WTC11 (cell line): ENCODE measurements at regions not wholly inside any gene's neighbourhood (a gene's known extent, or its start where the extent isn't known, plus 50 kb on each side); places are given as distances from the start of the nearest gene placed in this dataset.

ENCODE experiments used
- ATAC-seq: fragments of 200-7000 bp; cut with Tn5 transposase; 2 replicates; pipeline ENCODE4 v1.10.0; 2021; ENCODE audit warnings: mild to moderate bottlenecking, moderate library complexity
- CTCF ChIA-PET: fragments of 300-600 bp; sonication (Branson Sonifier 250); formaldehyde crosslinking; loops from one replicate; lab custom pipeline; 2021; ENCODE audit warnings: antibody characterized with exemption; lab: Charles Lee
- POLR2A ChIA-PET: fragments of 350-600 bp; sonication (Branson Sonifier 250); formaldehyde crosslinking; loops from one replicate; lab custom pipeline; 2021; ENCODE audit warnings: antibody characterized with exemption; lab: Charles Lee
- DNase-seq: peaks from one replicate; pipeline ENCODE4 v3.0.0; 2021; ENCODE audit warnings: low spot score
- H3K27ac Mint-ChIP-seq: 2 replicates; pipeline ENCODE4 v1.8.0; 2021; ENCODE audit warnings: mixed read lengths
- H3K27me3 Mint-ChIP-seq: 2 replicates; pipeline ENCODE4 v1.8.0; 2021; ENCODE audit warnings: low read depth, mild to moderate bottlenecking, moderate library complexity, mixed read lengths
- H3K36me3 Mint-ChIP-seq: 2 replicates; pipeline ENCODE4 v1.8.0; 2021; ENCODE audit warnings: mixed read lengths
- H3K4me1 Mint-ChIP-seq: 2 replicates; pipeline ENCODE4 v1.8.0; 2022; ENCODE audit warnings: mixed read lengths
- H3K4me3 Mint-ChIP-seq: 2 replicates; pipeline ENCODE4 v1.8.0; 2021; ENCODE audit warnings: mild to moderate bottlenecking, moderate library complexity, mixed read lengths
- H3K9me3 Mint-ChIP-seq: 2 replicates; pipeline ENCODE4 v1.8.0; 2021; ENCODE audit warnings: mixed read lengths
- CREB1 ChIP-seq: sonication (generic); formaldehyde crosslinking; IDR thresholded peaks from 2 replicates; pipeline ENCODE4 v1.8.0; 2023; ENCODE audit warnings: mild to moderate bottlenecking, missing genetic modification reagents
- CREM ChIP-seq: sonication (generic); formaldehyde crosslinking; IDR thresholded peaks from 2 replicates; pipeline ENCODE4 v1.8.1; 2022; ENCODE audit warnings: mild to moderate bottlenecking, missing genetic modification reagents, moderate library complexity
- ESRRA ChIP-seq: sonication (generic); formaldehyde crosslinking; IDR thresholded peaks from 2 replicates; pipeline ENCODE4 v1.8.1; 2022; ENCODE audit warnings: mild to moderate bottlenecking, missing genetic modification reagents, borderline replicate concordance
- IRF2 ChIP-seq: sonication (generic); formaldehyde crosslinking; IDR thresholded peaks from 2 replicates; pipeline ENCODE4 v1.8.0; 2022; ENCODE audit warnings: low read depth, missing genetic modification reagents, borderline replicate concordance
- JUN ChIP-seq: sonication (generic); formaldehyde crosslinking; IDR thresholded peaks from 2 replicates; pipeline ENCODE4 v1.8.0; 2023; ENCODE audit warnings: mild to moderate bottlenecking, missing genetic modification reagents
- MYBL2 ChIP-seq: sonication (generic); formaldehyde crosslinking; IDR thresholded peaks from 2 replicates; pipeline ENCODE4 v1.8.1; 2023; ENCODE audit warnings: mild to moderate bottlenecking, moderate library complexity, missing genetic modification reagents
- NFATC4 ChIP-seq: fragments of 250-450 bp; sonication (Bioruptor Pico); IDR thresholded peaks from 2 replicates; pipeline ENCODE4 v1.9.0; 2021; ENCODE audit warnings: mild to moderate bottlenecking
- NFE2L1 ChIP-seq: sonication (generic); formaldehyde crosslinking; IDR thresholded peaks from 2 replicates; pipeline ENCODE4 v1.8.1; 2023; ENCODE audit warnings: missing genetic modification reagents
- NR3C1 ChIP-seq: sonication (generic); formaldehyde crosslinking; conservative IDR thresholded peaks from 2 replicates; pipeline ENCODE4 v1.8.1; 2023; ENCODE audit warnings: low read depth, mild to moderate bottlenecking, missing genetic modification reagents
- PRRX2 ChIP-seq: fragments of 250-450 bp; sonication (Bioruptor Pico); IDR thresholded peaks from 2 replicates; pipeline ENCODE4 v1.8.0; 2021; ENCODE audit warnings: mild to moderate bottlenecking
- TP53 ChIP-seq: sonication (generic); formaldehyde crosslinking; IDR thresholded peaks from 2 replicates; pipeline ENCODE4 v1.8.1; 2023; ENCODE audit warnings: mild to moderate bottlenecking, missing genetic modification reagents
- ZNF317 ChIP-seq: sonication (generic); formaldehyde crosslinking; IDR thresholded peaks from 2 replicates; pipeline ENCODE4 v1.8.1; 2023; ENCODE audit warnings: low read depth, mild to moderate bottlenecking, moderate library complexity, missing genetic modification reagents, borderline replicate concordance
- TF ChIP-seq, protein P1 (sequence below): sonication (generic); formaldehyde crosslinking; IDR thresholded peaks from 2 replicates; pipeline ENCODE4 v1.8.0; 2023; ENCODE audit warnings: missing genetic modification reagents, mild to moderate bottlenecking, borderline replicate concordance
- TF ChIP-seq, protein P2 (sequence below): sonication (generic); formaldehyde crosslinking; IDR thresholded peaks from 2 replicates; pipeline ENCODE4 v1.8.1; 2023; ENCODE audit warnings: mild to moderate bottlenecking, missing genetic modification reagents, moderate library complexity
- TF ChIP-seq, protein P3 (sequence below): fragments of 250-450 bp; sonication (Bioruptor Pico); IDR thresholded peaks from 2 replicates; pipeline ENCODE4 v1.9.0; 2021; ENCODE audit warnings: mild to moderate bottlenecking
- TF ChIP-seq, protein P4 (sequence below): fragments of 250-450 bp; sonication (Bioruptor Pico); IDR thresholded peaks from 2 replicates; pipeline ENCODE4 v1.9.0; 2021; ENCODE audit warnings: moderate library complexity, mild to moderate bottlenecking, inconsistent platforms, borderline replicate concordance
- TF ChIP-seq, protein P5 (sequence below): sonication (generic); formaldehyde crosslinking; IDR thresholded peaks from 2 replicates; pipeline ENCODE4 v1.8.0; 2022; ENCODE audit warnings: mild to moderate bottlenecking, missing genetic modification reagents
- TF ChIP-seq, protein P6 (sequence below): sonication (generic); formaldehyde crosslinking; IDR thresholded peaks from 2 replicates; pipeline ENCODE4 v1.8.1; 2022; ENCODE audit warnings: low read depth, missing genetic modification reagents, borderline replicate concordance

DNA sequence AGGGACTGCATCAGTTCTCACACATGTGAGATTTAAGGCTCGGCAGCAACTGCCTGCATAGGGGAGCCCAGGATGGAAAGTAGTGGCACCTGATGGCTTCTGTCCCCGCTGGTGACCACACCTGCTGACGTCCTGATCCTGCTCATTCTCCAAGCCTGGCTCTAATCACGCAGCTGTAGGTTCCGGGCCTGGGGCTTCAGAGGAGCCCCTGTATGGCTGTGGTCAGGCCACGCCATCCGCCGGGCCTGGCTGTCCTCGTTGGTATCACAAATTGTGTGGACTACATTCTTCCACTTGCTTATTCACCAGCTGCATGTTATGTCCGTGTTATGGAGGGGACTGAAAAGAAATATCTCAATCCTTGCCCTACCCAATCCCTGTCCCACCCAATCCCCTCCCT is 580.0 kb downstream of the TBC1D22A start:
- Mint-ChIP-seq H3K36me3 (peaks cover 4% of the 10 kb centered on the region; the same call in 1 of the 2 replicates), H3K4me1 (no peaks in the 10 kb centered on the region), H3K27ac (no peak overlapping the region), H3K9me3 (peaks cover 25% of the 10 kb centered on the region), H3K27me3 (peaks cover 5% of the 10 kb centered on the region; the same call in 1 of the 2 replicates), H3K4me3 (no peak overlapping the region)
- TF ChIP-seq, protein P1, sequence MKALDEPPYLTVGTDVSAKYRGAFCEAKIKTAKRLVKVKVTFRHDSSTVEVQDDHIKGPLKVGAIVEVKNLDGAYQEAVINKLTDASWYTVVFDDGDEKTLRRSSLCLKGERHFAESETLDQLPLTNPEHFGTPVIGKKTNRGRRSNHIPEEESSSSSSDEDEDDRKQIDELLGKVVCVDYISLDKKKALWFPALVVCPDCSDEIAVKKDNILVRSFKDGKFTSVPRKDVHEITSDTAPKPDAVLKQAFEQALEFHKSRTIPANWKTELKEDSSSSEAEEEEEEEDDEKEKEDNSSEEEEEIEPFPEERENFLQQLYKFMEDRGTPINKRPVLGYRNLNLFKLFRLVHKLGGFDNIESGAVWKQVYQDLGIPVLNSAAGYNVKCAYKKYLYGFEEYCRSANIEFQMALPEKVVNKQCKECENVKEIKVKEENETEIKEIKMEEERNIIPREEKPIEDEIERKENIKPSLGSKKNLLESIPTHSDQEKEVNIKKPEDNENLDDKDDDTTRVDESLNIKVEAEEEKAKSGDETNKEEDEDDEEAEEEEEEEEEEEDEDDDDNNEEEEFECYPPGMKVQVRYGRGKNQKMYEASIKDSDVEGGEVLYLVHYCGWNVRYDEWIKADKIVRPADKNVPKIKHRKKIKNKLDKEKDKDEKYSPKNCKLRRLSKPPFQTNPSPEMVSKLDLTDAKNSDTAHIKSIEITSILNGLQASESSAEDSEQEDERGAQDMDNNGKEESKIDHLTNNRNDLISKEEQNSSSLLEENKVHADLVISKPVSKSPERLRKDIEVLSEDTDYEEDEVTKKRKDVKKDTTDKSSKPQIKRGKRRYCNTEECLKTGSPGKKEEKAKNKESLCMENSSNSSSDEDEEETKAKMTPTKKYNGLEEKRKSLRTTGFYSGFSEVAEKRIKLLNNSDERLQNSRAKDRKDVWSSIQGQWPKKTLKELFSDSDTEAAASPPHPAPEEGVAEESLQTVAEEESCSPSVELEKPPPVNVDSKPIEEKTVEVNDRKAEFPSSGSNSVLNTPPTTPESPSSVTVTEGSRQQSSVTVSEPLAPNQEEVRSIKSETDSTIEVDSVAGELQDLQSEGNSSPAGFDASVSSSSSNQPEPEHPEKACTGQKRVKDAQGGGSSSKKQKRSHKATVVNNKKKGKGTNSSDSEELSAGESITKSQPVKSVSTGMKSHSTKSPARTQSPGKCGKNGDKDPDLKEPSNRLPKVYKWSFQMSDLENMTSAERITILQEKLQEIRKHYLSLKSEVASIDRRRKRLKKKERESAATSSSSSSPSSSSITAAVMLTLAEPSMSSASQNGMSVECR (CRISPR knock-in tag) = no peak
- TF ChIP-seq IRF2 (CRISPR knock-in tag) (no peak), PRRX2 (CRISPR knock-in tag) (no peak), JUN (CRISPR knock-in tag) (no peak), CREB1 (no peak), ESRRA (no peak), ZNF317 (CRISPR knock-in tag) (no peak), NFATC4 (CRISPR knock-in tag) (no peak), CREM (CRISPR knock-in tag) (no peak), MYBL2 (CRISPR knock-in tag) (no peak), NFE2L1 (CRISPR knock-in tag) (no peak), NR3C1 (CRISPR knock-in tag) (no peak), TP53 (CRISPR knock-in tag) (no peak)
- TF ChIP-seq, protein P2, sequence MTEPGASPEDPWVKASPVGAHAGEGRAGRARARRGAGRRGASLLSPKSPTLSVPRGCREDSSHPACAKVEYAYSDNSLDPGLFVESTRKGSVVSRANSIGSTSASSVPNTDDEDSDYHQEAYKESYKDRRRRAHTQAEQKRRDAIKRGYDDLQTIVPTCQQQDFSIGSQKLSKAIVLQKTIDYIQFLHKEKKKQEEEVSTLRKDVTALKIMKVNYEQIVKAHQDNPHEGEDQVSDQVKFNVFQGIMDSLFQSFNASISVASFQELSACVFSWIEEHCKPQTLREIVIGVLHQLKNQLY = no peak
- TF ChIP-seq, protein P3, sequence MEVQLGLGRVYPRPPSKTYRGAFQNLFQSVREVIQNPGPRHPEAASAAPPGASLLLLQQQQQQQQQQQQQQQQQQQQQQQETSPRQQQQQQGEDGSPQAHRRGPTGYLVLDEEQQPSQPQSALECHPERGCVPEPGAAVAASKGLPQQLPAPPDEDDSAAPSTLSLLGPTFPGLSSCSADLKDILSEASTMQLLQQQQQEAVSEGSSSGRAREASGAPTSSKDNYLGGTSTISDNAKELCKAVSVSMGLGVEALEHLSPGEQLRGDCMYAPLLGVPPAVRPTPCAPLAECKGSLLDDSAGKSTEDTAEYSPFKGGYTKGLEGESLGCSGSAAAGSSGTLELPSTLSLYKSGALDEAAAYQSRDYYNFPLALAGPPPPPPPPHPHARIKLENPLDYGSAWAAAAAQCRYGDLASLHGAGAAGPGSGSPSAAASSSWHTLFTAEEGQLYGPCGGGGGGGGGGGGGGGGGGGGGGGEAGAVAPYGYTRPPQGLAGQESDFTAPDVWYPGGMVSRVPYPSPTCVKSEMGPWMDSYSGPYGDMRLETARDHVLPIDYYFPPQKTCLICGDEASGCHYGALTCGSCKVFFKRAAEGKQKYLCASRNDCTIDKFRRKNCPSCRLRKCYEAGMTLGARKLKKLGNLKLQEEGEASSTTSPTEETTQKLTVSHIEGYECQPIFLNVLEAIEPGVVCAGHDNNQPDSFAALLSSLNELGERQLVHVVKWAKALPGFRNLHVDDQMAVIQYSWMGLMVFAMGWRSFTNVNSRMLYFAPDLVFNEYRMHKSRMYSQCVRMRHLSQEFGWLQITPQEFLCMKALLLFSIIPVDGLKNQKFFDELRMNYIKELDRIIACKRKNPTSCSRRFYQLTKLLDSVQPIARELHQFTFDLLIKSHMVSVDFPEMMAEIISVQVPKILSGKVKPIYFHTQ (CRISPR knock-in tag) = no peak
- TF ChIP-seq, protein P4, sequence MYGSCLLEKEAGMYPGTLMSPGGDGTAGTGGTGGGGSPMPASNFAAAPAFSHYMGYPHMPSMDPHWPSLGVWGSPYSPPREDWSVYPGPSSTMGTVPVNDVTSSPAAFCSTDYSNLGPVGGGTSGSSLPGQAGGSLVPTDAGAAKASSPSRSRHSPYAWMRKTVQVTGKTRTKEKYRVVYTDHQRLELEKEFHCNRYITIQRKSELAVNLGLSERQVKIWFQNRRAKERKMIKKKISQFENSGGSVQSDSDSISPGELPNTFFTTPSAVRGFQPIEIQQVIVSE (CRISPR knock-in tag) = no peak
- TF ChIP-seq, protein P5, sequence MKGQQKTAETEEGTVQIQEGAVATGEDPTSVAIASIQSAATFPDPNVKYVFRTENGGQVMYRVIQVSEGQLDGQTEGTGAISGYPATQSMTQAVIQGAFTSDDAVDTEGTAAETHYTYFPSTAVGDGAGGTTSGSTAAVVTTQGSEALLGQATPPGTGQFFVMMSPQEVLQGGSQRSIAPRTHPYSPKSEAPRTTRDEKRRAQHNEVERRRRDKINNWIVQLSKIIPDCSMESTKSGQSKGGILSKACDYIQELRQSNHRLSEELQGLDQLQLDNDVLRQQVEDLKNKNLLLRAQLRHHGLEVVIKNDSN (CRISPR knock-in tag) = no peak
- TF ChIP-seq, protein P6, sequence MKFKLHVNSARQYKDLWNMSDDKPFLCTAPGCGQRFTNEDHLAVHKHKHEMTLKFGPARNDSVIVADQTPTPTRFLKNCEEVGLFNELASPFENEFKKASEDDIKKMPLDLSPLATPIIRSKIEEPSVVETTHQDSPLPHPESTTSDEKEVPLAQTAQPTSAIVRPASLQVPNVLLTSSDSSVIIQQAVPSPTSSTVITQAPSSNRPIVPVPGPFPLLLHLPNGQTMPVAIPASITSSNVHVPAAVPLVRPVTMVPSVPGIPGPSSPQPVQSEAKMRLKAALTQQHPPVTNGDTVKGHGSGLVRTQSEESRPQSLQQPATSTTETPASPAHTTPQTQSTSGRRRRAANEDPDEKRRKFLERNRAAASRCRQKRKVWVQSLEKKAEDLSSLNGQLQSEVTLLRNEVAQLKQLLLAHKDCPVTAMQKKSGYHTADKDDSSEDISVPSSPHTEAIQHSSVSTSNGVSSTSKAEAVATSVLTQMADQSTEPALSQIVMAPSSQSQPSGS (CRISPR knock-in tag) = no peak
- ChIA-PET CTCF (no interaction called here), POLR2A (no interaction called here)
- no peak for DNase-seq
- no peak for ATAC-seq
